ENCODE measurements at regions not wholly inside any gene's neighbourhood (a gene's known extent, or its start where the extent isn't known, plus 50 kb on each side); places are given as distances from the start of the nearest gene placed in this dataset.

GRCh38 chr12:30824311-30824710 is 69.6 kb upstream of the CAPRIN2 start:
- TF ChIP-seq, protein P1, sequence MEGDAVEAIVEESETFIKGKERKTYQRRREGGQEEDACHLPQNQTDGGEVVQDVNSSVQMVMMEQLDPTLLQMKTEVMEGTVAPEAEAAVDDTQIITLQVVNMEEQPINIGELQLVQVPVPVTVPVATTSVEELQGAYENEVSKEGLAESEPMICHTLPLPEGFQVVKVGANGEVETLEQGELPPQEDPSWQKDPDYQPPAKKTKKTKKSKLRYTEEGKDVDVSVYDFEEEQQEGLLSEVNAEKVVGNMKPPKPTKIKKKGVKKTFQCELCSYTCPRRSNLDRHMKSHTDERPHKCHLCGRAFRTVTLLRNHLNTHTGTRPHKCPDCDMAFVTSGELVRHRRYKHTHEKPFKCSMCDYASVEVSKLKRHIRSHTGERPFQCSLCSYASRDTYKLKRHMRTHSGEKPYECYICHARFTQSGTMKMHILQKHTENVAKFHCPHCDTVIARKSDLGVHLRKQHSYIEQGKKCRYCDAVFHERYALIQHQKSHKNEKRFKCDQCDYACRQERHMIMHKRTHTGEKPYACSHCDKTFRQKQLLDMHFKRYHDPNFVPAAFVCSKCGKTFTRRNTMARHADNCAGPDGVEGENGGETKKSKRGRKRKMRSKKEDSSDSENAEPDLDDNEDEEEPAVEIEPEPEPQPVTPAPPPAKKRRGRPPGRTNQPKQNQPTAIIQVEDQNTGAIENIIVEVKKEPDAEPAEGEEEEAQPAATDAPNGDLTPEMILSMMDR (IDR thresholded peaks at IDR 0.05; ENCODE audit: poor library complexity) = no peak
- no peak for TF ChIP-seq EZH2 (IDR thresholded peaks at IDR 0.05; ENCODE audit: borderline replicate concordance)

Measured in hepatocyte (in vitro differentiated cells).